ENCODE measurements at regions not wholly inside any gene's neighbourhood (a gene's known extent, or its start where the extent isn't known, plus 50 kb on each side); places are given as distances from the start of the nearest gene placed in this dataset.
"Not testable (repeated sequence)": the region's sequence is repeated elsewhere in the genome, so short reads cannot be mapped to it uniquely, and the experiment has no call there.

- H3K27ac Mint-ChIP-seq (ENCODE audit: unreplicated experiment), result no peak overlapping the region
- TF ChIP-seq CTCF (IDR thresholded peaks at IDR 0.05; ENCODE audit: partially characterized antibody, unreplicated experiment), result no peak
- peaks cover 4% of the 10 kb centered on the region for H3K27me3 Mint-ChIP-seq (ENCODE audit: unreplicated experiment)
- DNase-seq, result no peak
- no peak overlapping the region for H3K4me3 Mint-ChIP-seq (ENCODE audit: unreplicated experiment)
- no peaks in the 10 kb centered on the region for H3K36me3 Mint-ChIP-seq (ENCODE audit: unreplicated experiment)
- peaks cover 2% of the 10 kb centered on the region for H3K9me3 Mint-ChIP-seq (ENCODE audit: unreplicated experiment)
- no peaks in the 10 kb centered on the region for H3K4me1 Mint-ChIP-seq (ENCODE audit: low read depth, unreplicated experiment)
These were observed 64.5 kb upstream of the CACNA2D1 start for GRCh38 chr7:82507976-82508677.

- no peak for DNase-seq
- Mint-ChIP-seq H3K27me3 (ENCODE audit: unreplicated experiment) (peaks cover 4% of the 10 kb centered on the region), H3K27ac (ENCODE audit: unreplicated experiment) (no peak overlapping the region), H3K4me1 (ENCODE audit: low read depth, unreplicated experiment) (no peaks in the 10 kb centered on the region), H3K36me3 (ENCODE audit: unreplicated experiment) (no peaks in the 10 kb centered on the region), H3K9me3 (ENCODE audit: unreplicated experiment) (peaks cover 2% of the 10 kb centered on the region), H3K4me3 (ENCODE audit: unreplicated experiment) (no peak overlapping the region)
- TF ChIP-seq CTCF (IDR thresholded peaks at IDR 0.05; ENCODE audit: partially characterized antibody, unreplicated experiment), result no peak
These were observed 63.9 kb upstream of the CACNA2D1 start for GRCh38 chr7:82507365-82507975.

DNA sequence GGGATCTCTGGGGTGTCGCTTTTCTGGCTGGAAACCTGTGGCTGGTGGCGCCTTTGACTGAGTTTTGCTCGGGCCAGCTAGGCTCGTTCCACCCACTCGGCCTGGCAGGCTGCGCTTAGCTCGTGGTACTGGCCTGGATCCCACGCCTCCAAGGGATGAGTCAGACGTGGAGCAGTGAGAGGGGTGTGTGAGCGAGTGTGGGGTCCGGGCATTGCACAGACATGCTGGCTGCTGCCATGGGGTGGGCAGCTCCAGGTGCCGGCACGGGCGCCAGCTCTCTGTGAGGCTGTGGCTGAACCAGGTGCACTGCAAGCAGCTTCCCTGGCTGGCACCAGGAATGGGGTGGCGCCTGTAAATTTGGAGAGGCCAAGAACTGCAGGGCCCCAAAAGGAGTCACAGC, 63.1 kb upstream of the CACNA2D1 start:
- TF ChIP-seq CTCF (IDR thresholded peaks at IDR 0.05; ENCODE audit: partially characterized antibody, unreplicated experiment), result no peak
- H3K4me3 Mint-ChIP-seq (ENCODE audit: unreplicated experiment), result no peak overlapping the region
- peaks cover 4% of the 10 kb centered on the region for H3K27me3 Mint-ChIP-seq (ENCODE audit: unreplicated experiment)
- H3K27ac Mint-ChIP-seq (ENCODE audit: unreplicated experiment), result no peak overlapping the region
- DNase-seq, result no peak
- peaks cover 5% of the 10 kb centered on the region for H3K36me3 Mint-ChIP-seq (ENCODE audit: unreplicated experiment)
- peaks cover 2% of the 10 kb centered on the region for H3K9me3 Mint-ChIP-seq (ENCODE audit: unreplicated experiment)
- H3K4me1 Mint-ChIP-seq (ENCODE audit: low read depth, unreplicated experiment), result no peaks in the 10 kb centered on the region

GRCh38 chr7:82506208-82506607, 62.6 kb upstream of the CACNA2D1 start:
- no peak overlapping the region for H3K4me3 Mint-ChIP-seq (ENCODE audit: unreplicated experiment)
- H3K27me3 Mint-ChIP-seq (ENCODE audit: unreplicated experiment), result peaks cover 4% of the 10 kb centered on the region
- no peak for DNase-seq
- peaks cover 2% of the 10 kb centered on the region for H3K9me3 Mint-ChIP-seq (ENCODE audit: unreplicated experiment)
- no peak overlapping the region for H3K27ac Mint-ChIP-seq (ENCODE audit: unreplicated experiment)
- no peak for TF ChIP-seq CTCF (IDR thresholded peaks at IDR 0.05; ENCODE audit: partially characterized antibody, unreplicated experiment)
- no peaks in the 10 kb centered on the region for H3K4me1 Mint-ChIP-seq (ENCODE audit: low read depth, unreplicated experiment)
- H3K36me3 Mint-ChIP-seq (ENCODE audit: unreplicated experiment), result peaks cover 7% of the 10 kb centered on the region

DNA sequence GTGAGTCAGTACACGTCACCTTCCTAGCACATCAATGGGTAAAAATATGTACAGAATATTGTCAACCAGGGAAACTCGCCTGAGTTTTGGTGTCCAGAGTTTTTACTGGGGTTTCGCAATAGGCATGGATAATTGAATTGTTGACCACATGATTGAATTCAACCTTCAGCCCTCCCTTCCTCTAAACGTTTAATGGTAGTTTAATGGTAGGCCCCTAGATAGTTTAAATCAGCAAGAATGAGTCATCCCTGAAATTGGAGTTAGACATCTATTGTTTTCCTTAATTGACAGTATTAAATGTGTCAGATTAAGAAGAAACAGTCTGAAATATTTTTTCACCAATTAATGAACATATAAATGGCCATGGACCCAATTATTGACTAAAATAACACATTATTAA, 57.8 kb upstream of the CACNA2D1 start:
- no peak for DNase-seq
- H3K27me3 Mint-ChIP-seq (ENCODE audit: unreplicated experiment), result peaks cover 4% of the 10 kb centered on the region
- H3K27ac Mint-ChIP-seq (ENCODE audit: unreplicated experiment), result no peak overlapping the region
- no peak overlapping the region for H3K4me3 Mint-ChIP-seq (ENCODE audit: unreplicated experiment)
- H3K4me1 Mint-ChIP-seq (ENCODE audit: low read depth, unreplicated experiment), result no peaks in the 10 kb centered on the region
- H3K36me3 Mint-ChIP-seq (ENCODE audit: unreplicated experiment), result peaks cover 11% of the 10 kb centered on the region
- no peaks in the 10 kb centered on the region for H3K9me3 Mint-ChIP-seq (ENCODE audit: unreplicated experiment)
- no peak for TF ChIP-seq CTCF (IDR thresholded peaks at IDR 0.05; ENCODE audit: partially characterized antibody, unreplicated experiment)

DNA sequence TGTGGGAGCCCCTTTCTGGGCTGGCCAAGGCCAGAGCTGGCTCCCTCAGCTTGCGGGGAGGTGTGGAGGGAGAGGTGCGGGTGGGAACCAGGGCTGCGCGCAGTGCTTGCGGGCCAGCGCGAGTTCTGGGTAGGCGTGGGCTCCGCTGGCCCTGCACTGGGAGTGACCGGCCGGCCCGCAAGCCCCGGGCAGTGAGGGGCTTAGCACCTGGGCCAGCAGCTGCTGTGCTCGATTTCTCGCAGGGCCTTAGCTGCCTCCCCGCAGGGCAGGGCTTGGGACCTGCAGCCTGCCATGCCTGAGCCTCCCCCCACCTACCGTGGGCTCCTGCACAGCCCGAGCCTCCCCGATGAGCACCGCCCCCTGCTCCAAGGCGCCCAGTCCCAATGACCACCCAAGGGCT, 56.0 kb upstream of the CACNA2D1 start:
- peaks cover 11% of the 10 kb centered on the region for H3K36me3 Mint-ChIP-seq (ENCODE audit: unreplicated experiment)
- not testable (repeated sequence) for H3K9me3 Mint-ChIP-seq (ENCODE audit: unreplicated experiment); H3K27me3 Mint-ChIP-seq (ENCODE audit: unreplicated experiment); H3K4me3 Mint-ChIP-seq (ENCODE audit: unreplicated experiment); DNase-seq; H3K27ac Mint-ChIP-seq (ENCODE audit: unreplicated experiment); H3K4me1 Mint-ChIP-seq (ENCODE audit: low read depth, unreplicated experiment)

Measured in glutamatergic neuron (in vitro differentiated cells).